DMS 273 (cell line): ENCODE measurements at regions not wholly inside any gene's neighbourhood (a gene's known extent, or its start where the extent isn't known, plus 50 kb on each side); places are given as distances from the start of the nearest gene placed in this dataset.
"Not testable (repeated sequence)": the region's sequence is repeated elsewhere in the genome, so short reads cannot be mapped to it uniquely, and the experiment has no call there.

Experiments used
- DNase-seq: peaks from one replicate; lab custom pipeline; 2025; ENCODE audit not compliant: unreplicated experiment; lab: John Stamatoyannopoulos, UW

- DNase-seq, result peak; percentile 74
Observed at GRCh38 chr15:25624504-25625177, 185.8 kb upstream of the UBE3A start.

- no peak for DNase-seq
Observed at GRCh38 chr15:25623708-25624107, 184.9 kb upstream of the UBE3A start.

GRCh38 chr15:25620466-25620865 is 181.6 kb upstream of the UBE3A start:
- DNase-seq, result no peak

DNA sequence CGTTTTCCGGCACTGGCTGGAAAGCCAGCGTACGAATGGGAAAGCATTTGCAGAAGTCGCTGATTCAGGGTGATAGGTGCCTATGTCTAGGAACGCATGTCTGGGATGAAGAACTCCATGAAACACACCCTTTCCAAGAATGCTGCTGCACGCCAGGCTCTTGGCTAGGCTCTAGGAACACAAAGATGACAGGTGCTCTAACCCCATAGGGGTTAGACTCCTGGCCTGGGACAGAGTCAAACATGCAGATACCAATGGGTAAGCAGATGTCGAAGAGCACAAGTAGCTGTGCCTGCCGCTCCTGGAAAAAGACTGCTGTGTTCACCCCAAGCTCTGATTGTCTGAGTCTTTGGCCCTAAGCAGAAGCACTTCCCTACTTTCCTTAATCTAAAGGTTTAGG is 180.9 kb upstream of the UBE3A start:
- no peak for DNase-seq

DNA sequence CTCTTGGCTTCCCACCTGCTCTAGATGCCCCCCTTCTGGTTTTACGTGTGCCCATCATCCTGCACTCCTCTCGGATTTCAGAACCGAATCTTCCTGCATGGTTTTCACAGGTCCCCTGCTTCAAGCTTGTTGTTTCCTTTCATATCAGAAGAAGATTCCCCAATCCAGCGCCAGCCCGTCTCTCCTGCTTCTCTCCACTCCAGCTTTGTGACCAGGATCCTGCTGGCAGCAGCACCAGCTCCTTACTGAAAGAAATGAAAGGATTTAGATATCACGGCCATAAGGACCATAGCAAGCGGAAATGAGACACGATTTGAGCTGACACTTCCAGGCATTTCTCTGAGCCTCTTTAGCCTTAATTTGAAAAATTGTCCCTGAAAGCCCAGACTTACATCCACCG is 180.3 kb upstream of the UBE3A start:
- DNase-seq, result no peak

DNA sequence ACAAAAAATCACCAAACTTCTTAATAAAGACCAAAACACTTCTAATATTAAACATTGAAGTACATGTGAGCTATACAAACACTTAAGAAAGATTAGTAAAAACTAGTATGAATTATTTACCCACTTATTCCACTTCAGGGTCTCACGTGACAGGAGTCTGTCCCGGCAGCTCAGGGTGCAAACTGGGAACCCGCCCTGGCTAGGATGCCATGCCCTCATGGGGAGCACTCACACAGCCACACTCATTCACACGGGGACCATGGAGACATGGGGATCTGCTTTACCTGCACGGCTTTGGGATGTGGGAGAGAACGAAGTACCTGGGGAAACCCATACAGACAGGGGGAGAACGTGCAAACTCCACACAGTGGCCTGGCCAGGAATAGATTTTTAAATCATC is 179.3 kb upstream of the UBE3A start:
- DNase-seq, result no peak

DNA sequence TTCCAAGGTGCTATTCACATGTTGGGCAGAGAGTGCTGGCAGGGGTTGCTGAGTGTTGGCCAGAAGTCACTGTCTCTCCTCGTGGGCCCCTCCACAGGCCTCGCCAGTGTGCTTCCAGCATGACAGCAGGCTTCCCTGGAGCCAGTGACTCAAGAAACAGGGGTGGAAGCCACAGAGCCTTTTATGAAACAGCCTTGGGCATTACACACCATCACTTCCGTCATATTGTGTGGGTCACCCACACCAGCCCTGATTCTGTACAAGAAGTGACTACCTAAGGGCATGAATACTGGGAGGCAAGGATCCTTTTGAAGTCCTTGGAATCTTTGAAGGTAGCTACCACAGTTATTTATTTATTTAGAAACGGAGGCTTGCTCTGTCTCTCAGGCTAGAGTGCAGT is 177.6 kb upstream of the UBE3A start:
- DNase-seq, result no peak

- no peak for DNase-seq
Observed at GRCh38 chr15:25613134-25613533, 174.3 kb upstream of the UBE3A start.

- DNase-seq, result no peak
Observed at GRCh38 chr15:25611603-25612002, 172.8 kb upstream of the UBE3A start.

GRCh38 chr15:25609371-25609770 is 170.5 kb upstream of the UBE3A start:
- no peak for DNase-seq

GRCh38 chr15:25608926-25609325 is 170.1 kb upstream of the UBE3A start:
- DNase-seq, result no peak

DNA sequence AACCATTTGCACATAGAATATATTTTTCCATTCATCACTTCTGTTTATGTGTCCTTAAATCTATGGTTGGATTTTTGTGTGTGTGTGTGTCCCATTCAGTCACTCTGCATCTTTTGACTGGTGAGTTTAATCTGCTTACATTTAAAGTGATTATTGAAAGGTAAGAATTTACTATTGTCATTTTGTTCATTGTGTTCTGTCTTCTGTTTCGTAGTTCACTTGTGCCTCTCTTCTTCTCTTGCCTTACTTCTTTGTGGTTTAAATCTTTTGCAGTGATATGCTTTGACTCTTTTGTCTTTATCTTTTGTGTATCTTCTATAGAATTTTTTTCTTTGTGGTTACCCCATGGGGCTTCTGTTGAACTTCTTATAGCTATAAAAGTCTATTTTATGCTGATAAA is 166.3 kb upstream of the UBE3A start:
- no peak for DNase-seq

DNA sequence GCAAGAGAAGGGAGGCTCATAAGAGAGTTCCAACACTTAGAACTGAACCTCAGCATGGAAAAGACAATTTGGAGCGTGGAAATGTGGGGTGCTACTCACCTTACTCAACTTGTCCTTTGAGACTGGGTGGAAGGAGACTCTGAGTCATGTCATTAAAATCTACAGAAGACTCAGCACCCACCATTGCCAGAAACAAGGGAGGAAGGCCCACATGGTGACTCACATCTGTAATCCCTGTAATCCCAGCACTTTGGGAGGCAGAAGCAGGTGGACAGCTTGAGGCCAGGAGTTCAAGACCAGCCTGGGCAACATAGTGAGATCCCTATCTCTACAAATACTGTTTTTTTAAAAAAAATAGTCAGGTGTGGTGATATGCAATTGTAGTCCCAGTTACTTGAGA is 161.9 kb upstream of the UBE3A start:
- no peak for DNase-seq

- DNase-seq, result no peak
Observed at GRCh38 chr15:25597571-25597970, 158.7 kb upstream of the UBE3A start.

- DNase-seq, result no peak
Observed at GRCh38 chr15:25596644-25597562, 158.1 kb upstream of the UBE3A start.

DNA sequence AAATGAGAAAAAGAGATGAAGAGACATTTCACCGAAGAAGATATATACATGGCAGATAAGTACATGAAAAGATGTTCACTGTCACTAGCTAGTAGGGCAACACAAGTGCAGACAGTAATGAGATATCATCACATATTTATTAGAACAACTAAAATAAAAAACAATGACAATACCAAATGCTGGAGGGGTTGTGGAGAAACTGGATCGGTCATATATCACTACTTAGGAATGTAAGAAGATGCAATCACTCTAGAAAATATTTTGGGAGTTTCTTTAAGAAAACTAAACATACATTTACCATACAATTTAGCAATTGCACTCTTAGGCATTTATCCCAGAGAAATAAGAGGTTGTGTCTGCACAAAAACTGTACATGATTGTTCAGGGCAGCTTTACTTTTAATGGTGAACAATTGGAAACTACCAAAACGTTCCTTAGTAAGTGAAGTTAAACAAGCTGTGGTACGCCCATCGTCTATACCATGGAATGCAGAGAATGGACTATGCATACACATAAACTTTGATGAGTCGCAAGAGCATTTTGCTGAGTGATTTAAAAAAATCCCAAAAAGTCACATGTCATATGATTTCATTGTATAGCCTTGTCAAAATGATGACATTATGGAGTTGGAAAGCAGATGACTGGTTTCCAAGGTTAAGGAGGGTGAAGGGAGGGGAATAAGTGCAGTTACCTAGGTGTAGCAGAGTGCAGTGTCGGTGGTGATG is 149.0 kb upstream of the UBE3A start:
- no peak for DNase-seq

GRCh38 chr15:25582886-25583285 is 144.1 kb upstream of the UBE3A start:
- no peak for DNase-seq

DNA sequence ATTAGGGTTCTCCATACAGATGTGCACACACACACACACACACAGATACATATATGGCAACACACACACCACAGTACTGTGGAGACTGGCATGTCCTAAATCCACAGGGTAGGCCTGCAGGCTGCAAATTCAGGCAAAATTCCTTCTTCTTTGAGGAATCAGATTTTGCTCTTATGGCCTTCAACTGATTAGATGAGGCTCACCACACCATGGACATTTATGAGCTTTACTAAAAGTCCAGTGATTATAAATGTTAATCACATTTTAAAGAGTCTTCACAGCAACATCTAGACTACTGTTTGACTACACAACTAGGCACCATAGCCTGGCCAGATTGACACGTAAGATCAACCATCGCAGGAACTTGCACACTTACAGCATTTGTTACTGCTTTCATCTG is 140.3 kb upstream of the UBE3A start:
- no peak for DNase-seq

DNA sequence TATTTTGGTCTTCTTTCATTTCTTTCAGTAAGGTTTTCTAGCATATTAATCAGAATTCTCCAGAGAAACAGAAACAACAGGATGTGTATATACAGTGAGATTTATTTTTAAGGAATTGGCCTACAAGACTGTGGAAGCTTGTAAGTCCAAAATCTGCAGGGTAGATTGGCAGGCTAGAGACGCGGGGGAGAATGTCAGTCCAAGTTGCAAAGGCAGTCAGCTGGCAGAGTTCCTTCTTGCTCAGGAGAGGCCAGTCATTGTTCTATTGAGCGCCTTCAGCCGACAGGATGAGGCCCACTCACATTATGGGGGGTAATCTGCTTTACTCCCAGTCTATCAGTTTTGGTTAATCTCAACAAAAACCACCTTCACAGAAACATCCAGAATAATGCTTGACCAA is 133.4 kb upstream of the UBE3A start:
- no peak for DNase-seq

- DNase-seq, result no peak
Observed at GRCh38 chr15:25568751-25569150, 129.9 kb upstream of the UBE3A start.

- not testable (repeated sequence) for DNase-seq
Observed at GRCh38 chr15:25566545-25566944, 127.7 kb upstream of the UBE3A start.
